Cardiac fibroblast (primary cell): ENCODE measurements at regions not wholly inside any gene's neighbourhood (a gene's known extent, or its start where the extent isn't known, plus 50 kb on each side); places are given as distances from the start of the nearest gene placed in this dataset.
"Not testable (repeated sequence)": the region's sequence is repeated elsewhere in the genome, so short reads cannot be mapped to it uniquely, and the experiment has no call there.

Source experiments
- DNase-seq, 2 donors: peaks; one replicate each; pipeline versions ENCODE4 v3.0.0 to v3.0.0-alpha.2; 2010; ENCODE audit warnings: low read depth in 2 of 2
- H3K4me3 ChIP-seq, 2 donors: replicated peaks in 1 of 2; 1 replicate in 1 of 2; 2 replicates in 1 of 2; pipeline ENCODE4 v1.5.1; 2011; ENCODE audit warnings: low read depth in 2 of 2, low read length in 2 of 2, mild to moderate bottlenecking in 2 of 2, moderate library complexity in 1 of 2
- TF ChIP-seq, protein P1 (sequence below): IDR thresholded peaks from one replicate; pipeline ENCODE4 v1.5.1; 2011; ENCODE audit warnings: low read depth, mild to moderate bottlenecking, low read length, inconsistent platforms

DNA sequence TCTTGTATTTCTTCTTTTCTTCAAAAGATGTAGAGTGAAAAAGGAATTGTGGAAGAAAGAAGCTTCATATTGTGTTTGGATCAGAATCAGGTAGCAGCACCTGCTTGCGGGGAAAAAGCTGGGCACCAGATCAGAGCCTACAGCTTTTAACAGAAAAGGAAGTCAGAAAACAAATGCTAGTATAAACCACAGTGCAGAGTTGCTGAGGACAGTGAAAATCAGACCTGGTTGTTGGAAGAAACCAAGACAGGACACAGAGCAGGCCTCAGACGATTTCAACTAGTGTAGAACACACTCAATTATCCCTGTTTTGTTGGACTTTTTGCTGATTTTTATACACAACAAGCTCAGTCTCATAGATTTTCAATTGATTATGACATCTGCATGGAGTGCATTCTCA lies 221.4 kb downstream of the PTN start:
- no peak for DNase-seq
- no peak overlapping the region for H3K4me3 ChIP-seq
- TF ChIP-seq, protein P1, sequence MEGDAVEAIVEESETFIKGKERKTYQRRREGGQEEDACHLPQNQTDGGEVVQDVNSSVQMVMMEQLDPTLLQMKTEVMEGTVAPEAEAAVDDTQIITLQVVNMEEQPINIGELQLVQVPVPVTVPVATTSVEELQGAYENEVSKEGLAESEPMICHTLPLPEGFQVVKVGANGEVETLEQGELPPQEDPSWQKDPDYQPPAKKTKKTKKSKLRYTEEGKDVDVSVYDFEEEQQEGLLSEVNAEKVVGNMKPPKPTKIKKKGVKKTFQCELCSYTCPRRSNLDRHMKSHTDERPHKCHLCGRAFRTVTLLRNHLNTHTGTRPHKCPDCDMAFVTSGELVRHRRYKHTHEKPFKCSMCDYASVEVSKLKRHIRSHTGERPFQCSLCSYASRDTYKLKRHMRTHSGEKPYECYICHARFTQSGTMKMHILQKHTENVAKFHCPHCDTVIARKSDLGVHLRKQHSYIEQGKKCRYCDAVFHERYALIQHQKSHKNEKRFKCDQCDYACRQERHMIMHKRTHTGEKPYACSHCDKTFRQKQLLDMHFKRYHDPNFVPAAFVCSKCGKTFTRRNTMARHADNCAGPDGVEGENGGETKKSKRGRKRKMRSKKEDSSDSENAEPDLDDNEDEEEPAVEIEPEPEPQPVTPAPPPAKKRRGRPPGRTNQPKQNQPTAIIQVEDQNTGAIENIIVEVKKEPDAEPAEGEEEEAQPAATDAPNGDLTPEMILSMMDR = no peak

DNA sequence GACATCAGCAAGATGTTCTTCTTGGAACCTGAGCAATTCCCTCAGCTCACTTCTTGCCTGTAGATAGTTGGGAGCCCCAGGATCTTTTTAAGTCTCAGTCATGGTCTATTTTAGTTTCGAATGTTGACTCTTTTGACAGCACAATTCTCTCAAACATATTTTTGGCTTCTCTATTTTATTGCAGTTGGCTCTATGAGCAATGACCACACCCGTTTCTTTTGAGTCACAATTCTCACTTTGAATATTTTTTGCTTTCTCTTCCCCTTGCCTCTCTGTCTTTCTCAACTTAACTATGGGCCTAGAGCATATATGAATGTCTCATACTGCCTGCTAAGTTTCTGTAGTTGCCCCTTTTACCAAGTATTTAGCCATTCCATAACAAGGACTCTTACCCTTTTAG lies 222.8 kb downstream of the PTN start:
- peak in 1 of 2 donors; percentile 33 for DNase-seq
- H3K4me3 ChIP-seq = no peak overlapping the region
- TF ChIP-seq, protein P1 = no peak

DNA sequence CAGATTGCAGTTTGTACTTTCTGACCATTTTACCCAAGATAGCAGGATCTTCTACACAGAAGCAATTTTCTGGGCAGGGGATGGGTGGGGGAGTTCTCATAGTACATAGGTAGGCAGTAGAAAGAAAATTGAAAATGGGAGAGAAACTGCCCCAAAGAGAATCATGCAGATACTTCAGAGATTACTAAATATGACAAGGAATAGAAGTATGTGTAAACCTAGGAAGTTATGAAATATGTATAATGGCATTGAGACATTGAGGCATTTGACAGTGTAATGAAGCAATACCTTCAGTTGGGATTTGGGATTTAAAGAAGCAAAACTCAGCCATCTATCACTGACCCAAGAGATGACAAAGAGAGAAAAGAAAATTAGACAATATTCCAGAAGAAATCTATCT lies 233.0 kb downstream of the PTN start:
- peak; percentile 19 to 69 for DNase-seq
- TF ChIP-seq, protein P1 = no peak
- H3K4me3 ChIP-seq = no peak overlapping the region

DNA sequence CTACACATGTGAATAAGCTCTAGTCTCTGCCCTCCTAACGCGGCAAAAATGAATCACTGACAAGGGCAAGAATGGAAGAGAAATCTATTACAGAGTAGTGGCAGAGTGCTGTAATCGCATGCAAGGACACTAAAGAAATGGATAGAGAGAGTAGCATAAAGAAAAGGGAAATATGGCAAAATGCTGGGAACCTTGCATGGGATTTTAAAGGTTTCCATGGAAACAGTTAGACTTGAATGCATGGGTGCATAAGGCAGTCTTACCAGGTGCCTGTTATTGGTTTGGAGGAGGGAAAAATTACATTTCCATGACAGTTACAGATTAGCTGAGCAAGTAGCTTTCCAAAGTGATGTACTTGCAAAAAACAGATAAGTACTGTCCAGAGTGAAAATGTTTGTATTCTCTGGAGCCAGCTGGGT lies 233.4 kb downstream of the PTN start:
- TF ChIP-seq, protein P1 = no peak
- no peak overlapping the region for H3K4me3 ChIP-seq
- peak; percentile 21 to 29 for DNase-seq

DNA sequence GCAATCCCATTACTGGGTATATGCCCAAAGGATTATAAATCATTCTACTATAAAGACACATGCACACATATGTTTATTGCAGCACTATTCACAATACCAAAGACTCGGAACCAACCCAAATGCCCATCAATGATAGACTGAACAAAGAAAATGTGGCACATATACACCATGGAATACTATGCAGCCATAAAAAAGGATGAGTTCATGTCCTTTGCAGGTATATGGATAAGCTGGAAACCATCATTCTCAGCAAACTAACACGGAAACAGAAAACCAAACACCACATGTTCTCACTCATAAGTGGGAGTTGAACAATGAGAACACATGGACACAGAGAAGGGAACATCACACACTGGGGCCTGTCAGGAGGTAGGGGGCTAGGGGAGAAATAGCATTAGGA lies 235.7 kb downstream of the PTN start:
- not testable (repeated sequence) for DNase-seq, H3K4me3 ChIP-seq

DNA sequence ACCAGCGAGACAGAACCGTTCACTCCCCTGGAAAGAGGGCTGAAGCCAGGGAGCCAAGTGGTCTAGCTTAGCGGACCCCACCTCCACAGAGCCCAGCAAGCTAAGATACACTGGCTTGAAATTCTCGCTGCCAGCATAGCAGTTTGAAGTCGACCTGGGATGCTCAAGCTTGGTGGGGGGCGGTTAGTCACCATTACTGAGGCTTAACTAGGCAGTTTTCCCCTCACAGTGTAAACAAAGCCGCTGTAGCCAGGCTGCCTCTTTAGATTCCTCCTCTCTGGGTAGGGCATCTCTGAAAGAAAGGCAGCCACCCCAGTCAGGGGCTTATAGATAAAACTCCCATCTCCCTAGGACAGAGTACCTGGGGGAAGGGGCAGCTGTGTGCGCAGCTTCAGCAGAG lies 235.1 kb downstream of the CHRM2 start:
- not testable (repeated sequence) for H3K4me3 ChIP-seq, DNase-seq

DNA sequence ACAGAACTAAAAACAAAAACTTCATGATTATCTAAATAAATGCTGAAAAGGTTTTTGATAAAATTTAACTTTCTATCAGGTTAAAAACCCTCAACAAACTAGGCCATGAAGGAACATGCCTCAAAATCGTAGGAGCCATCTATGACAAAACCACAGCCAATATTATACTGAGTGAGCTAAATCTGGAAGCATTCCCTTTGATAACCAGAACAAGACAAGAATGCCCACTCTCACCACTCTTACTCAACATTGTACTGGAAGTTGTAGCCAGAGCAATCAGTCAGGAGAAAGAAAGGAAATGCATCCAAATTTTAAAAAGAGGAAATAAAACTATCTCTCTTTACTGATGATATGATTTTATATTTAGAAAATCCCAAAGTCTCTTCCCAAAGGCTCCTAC lies 228.7 kb downstream of the CHRM2 start:
- DNase-seq = peak in 1 of 2 donors; percentile 55
- no peak overlapping the region for H3K4me3 ChIP-seq
- TF ChIP-seq, protein P1 = no peak

DNA sequence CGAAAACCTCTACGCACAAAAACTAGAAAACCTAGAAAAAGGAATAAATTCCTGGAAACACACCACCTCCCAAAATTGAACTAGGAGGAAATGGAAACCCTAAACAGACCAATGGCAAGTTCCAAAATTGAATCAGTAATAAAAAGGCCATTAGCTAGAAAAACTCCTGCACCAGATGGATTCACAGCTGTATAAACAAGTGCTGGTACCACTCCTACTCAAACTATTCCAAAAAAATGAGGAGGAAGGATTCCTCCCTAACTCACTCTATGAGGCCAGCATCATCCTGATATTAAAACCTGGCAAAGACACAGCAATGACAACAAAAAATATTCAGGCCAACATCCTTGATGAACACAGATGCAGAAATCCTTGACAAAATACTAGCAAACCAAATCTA lies 228.2 kb downstream of the CHRM2 start:
- no peak for DNase-seq
- TF ChIP-seq, protein P1 = no peak

More for the DNA sequence above, 228.2 kb downstream of the CHRM2 start:
- H3K4me3 ChIP-seq = no peak overlapping the region
